Fibroblast of lung (primary cell): ENCODE measurements at regions not wholly inside any gene's neighbourhood (a gene's known extent, or its start where the extent isn't known, plus 50 kb on each side); places are given as distances from the start of the nearest gene placed in this dataset.

Experiments
- DNase-seq, 2 donors: peaks; one replicate each; pipeline versions ENCODE4 v3.0.0 to v3.0.0-alpha.2; 2010; ENCODE audit warnings: low read depth in 2 of 2
- H2AFZ ChIP-seq: 2 replicates; pipeline ENCODE4 v1.5.1; 2012; ENCODE audit warnings: low read length, control low read depth, inconsistent platforms
- H3K27ac ChIP-seq: 2 replicates; pipeline ENCODE4 v1.5.1; 2011; ENCODE audit warnings: low read length, control low read depth; ENCODE audit not compliant: insufficient read depth
- H3K27me3 ChIP-seq: 2 replicates; pipeline ENCODE4 v1.5.1; 2011; ENCODE audit warnings: mild to moderate bottlenecking, low read length; ENCODE audit not compliant: control insufficient read depth, insufficient read depth
- H3K36me3 ChIP-seq: 2 replicates; pipeline ENCODE4 v1.5.1; 2011; ENCODE audit warnings: low read length; ENCODE audit not compliant: control insufficient read depth, insufficient read depth
- H3K4me1 ChIP-seq: 2 replicates; pipeline ENCODE4 v1.5.1; 2011; ENCODE audit warnings: low read length; ENCODE audit not compliant: control insufficient read depth, insufficient read depth; ENCODE audit errors: extremely low read depth
- H3K4me2 ChIP-seq: 2 replicates; pipeline ENCODE4 v1.5.1; 2011; ENCODE audit warnings: low read length, control low read depth; ENCODE audit not compliant: insufficient read depth; ENCODE audit errors: extremely low read depth
- H3K4me3 ChIP-seq, 4 experiments: fragments of 200-600 bp in 1 of 4; sonication (generic) in 1 of 4; replicated peaks in 1 of 4; 2 replicates each; pipeline ENCODE4 v1.5.1; 2011 to 2016; ENCODE audit warnings: low read length in 4 of 4, low read depth in 3 of 4, mild to moderate bottlenecking in 3 of 4, control low read depth in 2 of 4, inconsistent platforms in 1 of 4, mixed read lengths in 1 of 4; ENCODE audit not compliant: insufficient read depth in 1 of 4; ENCODE audit errors: control extremely low read depth in 1 of 4
- H3K79me2 ChIP-seq: 2 replicates; pipeline ENCODE4 v1.5.1; 2012; ENCODE audit warnings: mild to moderate bottlenecking, low read length, inconsistent platforms; ENCODE audit not compliant: control insufficient read depth, insufficient read depth
- H3K9ac ChIP-seq: 2 replicates; pipeline ENCODE4 v1.5.1; 2011; ENCODE audit warnings: mild to moderate bottlenecking, low read length, control low read depth; ENCODE audit not compliant: insufficient read depth
- H3K9me3 ChIP-seq: 2 replicates; pipeline ENCODE4 v1.5.1; 2012; ENCODE audit warnings: low read depth, low read length; ENCODE audit not compliant: control insufficient read depth, insufficient read depth
- H4K20me1 ChIP-seq: 2 replicates; pipeline ENCODE4 v1.5.1; 2011; ENCODE audit warnings: low read length; ENCODE audit not compliant: control insufficient read depth, insufficient read depth; ENCODE audit errors: extremely low read depth
- EZH2 ChIP-seq: IDR thresholded peaks from 2 replicates; pipeline ENCODE4 v1.5.1; 2012; ENCODE audit warnings: low read length, control low read depth, mild to moderate bottlenecking; ENCODE audit errors: missing control alignments
- TF ChIP-seq, protein P1 (sequence below), 2 donors: IDR thresholded peaks in 1 of 2; conservative IDR thresholded peaks in 1 of 2; 1 replicate in 1 of 2; 2 replicates in 1 of 2; pipeline ENCODE4 v1.5.1; 2011 to 2012; ENCODE audit warnings: low read length in 2 of 2, control low read depth in 1 of 2, inconsistent platforms in 1 of 2, low read depth in 1 of 2, mild to moderate bottlenecking in 1 of 2

DNA sequence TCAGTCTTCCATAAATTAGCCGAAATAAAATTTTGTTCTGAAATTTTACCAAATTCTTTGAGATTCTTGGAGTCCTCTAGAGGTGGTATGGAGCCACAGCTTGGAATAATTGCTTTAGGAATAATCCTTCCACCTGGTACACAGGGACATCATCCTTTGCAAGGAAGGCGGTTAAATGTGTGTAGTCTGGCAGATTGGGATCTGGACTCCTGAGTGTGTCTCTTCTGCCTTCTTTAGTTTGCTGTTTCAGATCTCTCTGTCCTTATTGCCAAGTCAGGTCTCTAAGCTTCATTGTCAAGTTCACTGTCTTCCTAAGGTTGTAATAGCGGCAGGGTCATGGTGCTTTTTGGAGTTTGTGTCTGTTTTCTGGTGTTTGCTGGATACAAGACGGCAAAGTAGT, 393.9 kb upstream of the RGS6 start:
- no peaks in the 10 kb centered on the region for H3K79me2 ChIP-seq
- H3K36me3 ChIP-seq, result no peaks in the 10 kb centered on the region
- H3K9me3 ChIP-seq, result no peaks in the 10 kb centered on the region
- H3K4me3 ChIP-seq, result no peak overlapping the region
- TF ChIP-seq EZH2, result no peak
- TF ChIP-seq, protein P1, sequence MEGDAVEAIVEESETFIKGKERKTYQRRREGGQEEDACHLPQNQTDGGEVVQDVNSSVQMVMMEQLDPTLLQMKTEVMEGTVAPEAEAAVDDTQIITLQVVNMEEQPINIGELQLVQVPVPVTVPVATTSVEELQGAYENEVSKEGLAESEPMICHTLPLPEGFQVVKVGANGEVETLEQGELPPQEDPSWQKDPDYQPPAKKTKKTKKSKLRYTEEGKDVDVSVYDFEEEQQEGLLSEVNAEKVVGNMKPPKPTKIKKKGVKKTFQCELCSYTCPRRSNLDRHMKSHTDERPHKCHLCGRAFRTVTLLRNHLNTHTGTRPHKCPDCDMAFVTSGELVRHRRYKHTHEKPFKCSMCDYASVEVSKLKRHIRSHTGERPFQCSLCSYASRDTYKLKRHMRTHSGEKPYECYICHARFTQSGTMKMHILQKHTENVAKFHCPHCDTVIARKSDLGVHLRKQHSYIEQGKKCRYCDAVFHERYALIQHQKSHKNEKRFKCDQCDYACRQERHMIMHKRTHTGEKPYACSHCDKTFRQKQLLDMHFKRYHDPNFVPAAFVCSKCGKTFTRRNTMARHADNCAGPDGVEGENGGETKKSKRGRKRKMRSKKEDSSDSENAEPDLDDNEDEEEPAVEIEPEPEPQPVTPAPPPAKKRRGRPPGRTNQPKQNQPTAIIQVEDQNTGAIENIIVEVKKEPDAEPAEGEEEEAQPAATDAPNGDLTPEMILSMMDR (conservative IDR thresholded peaks at IDR 0.05 in 1 of 2, IDR thresholded peaks at IDR 0.05 in 1 of 2; ENCODE audit: low read depth in 1 of 2, low read length in 2 of 2), result no peak
- no peaks in the 10 kb centered on the region for H4K20me1 ChIP-seq
- no peak for DNase-seq
- no peak overlapping the region for H3K9ac ChIP-seq
- H3K4me2 ChIP-seq, result no peak overlapping the region
- H3K4me1 ChIP-seq, result peaks cover 7% of the 10 kb centered on the region
- H3K27ac ChIP-seq, result no peak overlapping the region
- no peaks in the 10 kb centered on the region for H3K27me3 ChIP-seq
- H2AFZ ChIP-seq, result no peak overlapping the region

DNA sequence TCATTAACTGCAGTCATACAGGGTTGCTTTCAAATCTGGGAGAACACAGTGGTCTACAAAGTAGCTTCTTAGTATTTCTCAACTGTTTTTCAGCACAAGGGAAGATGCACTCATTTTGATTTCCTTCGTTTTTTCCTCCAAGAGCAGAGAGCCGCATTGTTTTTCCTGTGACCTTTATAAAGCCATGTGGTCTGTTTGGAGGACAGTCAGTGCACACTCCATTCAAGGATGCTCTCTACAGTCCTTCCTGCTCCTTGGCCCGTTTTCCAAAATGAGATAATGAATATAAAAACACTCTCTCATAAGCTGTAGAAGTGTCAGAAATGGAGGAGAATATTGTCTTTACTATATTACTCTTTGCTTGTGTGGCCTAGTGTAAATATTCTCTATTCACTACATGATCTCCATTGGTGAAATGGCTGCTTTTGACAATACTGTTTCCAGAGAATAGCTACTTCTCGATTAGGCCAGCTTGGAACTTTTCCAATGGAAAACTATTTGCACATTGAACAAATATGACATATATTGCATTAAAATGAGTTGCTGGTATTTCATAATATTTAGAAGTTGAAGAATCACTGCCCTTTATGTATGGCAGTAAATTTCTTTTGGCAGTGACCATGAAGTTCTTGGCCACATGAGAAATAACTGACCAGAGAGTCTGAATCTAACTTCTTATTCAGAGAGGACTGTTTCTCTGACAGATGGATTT, 393.1 kb upstream of the RGS6 start:
- TF ChIP-seq EZH2, result no peak
- TF ChIP-seq, protein P1 (conservative IDR thresholded peaks at IDR 0.05 in 1 of 2, IDR thresholded peaks at IDR 0.05 in 1 of 2; ENCODE audit: low read depth in 1 of 2, low read length in 2 of 2), result no peak
- Histone ChIP-seq H3K27me3 (no peaks in the 10 kb centered on the region), H3K9ac (no peak overlapping the region), H3K4me2 (no peak overlapping the region), H3K79me2 (no peaks in the 10 kb centered on the region), H3K4me1 (peaks cover 7% of the 10 kb centered on the region), H3K36me3 (no peaks in the 10 kb centered on the region), H3K27ac (no peak overlapping the region), H3K9me3 (no peaks in the 10 kb centered on the region), H2AFZ (no peak overlapping the region), H3K4me3 (no peak overlapping the region), H4K20me1 (no peaks in the 10 kb centered on the region)
- DNase-seq, result peak in 1 of 2 donors; percentile 77

DNA sequence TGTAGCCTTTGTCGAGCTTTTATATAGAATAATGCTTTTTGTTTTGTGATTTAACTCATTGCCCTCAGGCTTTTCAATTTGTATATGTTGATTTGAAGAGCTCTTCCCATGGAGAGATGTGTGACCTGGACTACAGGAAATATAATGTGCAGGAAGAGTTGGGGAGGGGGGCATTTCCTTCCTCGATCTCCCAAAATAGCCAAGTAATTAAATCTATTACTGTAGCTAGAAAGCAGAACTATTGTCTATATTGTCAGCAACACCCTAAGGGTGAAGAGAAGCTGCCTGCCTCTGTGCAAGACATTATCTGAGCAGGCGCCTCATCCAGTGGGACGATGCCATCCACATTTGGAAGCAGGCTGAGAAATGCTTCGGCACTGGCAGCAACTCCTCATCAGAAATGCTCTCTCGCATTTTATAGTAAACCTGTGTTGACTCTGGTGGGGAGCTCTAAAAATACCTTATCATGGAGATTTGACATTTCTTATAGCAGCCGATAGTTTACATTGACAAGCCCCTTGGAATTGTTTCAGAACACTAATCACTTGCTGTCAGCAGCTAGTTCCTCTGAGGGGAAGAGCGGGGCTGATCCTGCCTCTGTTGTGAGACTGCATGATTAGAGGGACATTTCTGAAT, 392.5 kb upstream of the RGS6 start:
- no peak for TF ChIP-seq EZH2
- Histone ChIP-seq H3K9ac (no peak overlapping the region), H4K20me1 (no peaks in the 10 kb centered on the region), H3K4me2 (peak overlapping the region; percentile 32), H3K4me3 (peak overlapping the region in 1 of 4 experiments; percentile 5), H3K27ac (no peak overlapping the region), H2AFZ (no peak overlapping the region), H3K9me3 (no peaks in the 10 kb centered on the region), H3K27me3 (no peaks in the 10 kb centered on the region), H3K36me3 (no peaks in the 10 kb centered on the region), H3K4me1 (peaks cover 7% of the 10 kb centered on the region), H3K79me2 (no peaks in the 10 kb centered on the region)
- no peak for DNase-seq
